DOHH2 (cell line): ENCODE measurements at regions not wholly inside any gene's neighbourhood (a gene's known extent, or its start where the extent isn't known, plus 50 kb on each side); places are given as distances from the start of the nearest gene placed in this dataset.

Experiments used
- EZH2phosphoT487 ChIP-seq: fragments of 200-600 bp; sonication (generic); IDR thresholded peaks from 2 replicates; pipeline ENCODE4 v1.6.1; 2017; ENCODE audit warnings: borderline replicate concordance, mild to moderate bottlenecking, antibody characterized with exemption, low read length, moderate library complexity, mixed read lengths
- TF ChIP-seq, protein P1 (sequence below): fragments of 200-600 bp; sonication (generic); IDR thresholded peaks from one replicate; pipeline ENCODE4 v1.5.1; 2014; ENCODE audit warnings: antibody characterized with exemption, mild to moderate bottlenecking, low read depth, low read length; ENCODE audit not compliant: poor library complexity, severe bottlenecking

DNA sequence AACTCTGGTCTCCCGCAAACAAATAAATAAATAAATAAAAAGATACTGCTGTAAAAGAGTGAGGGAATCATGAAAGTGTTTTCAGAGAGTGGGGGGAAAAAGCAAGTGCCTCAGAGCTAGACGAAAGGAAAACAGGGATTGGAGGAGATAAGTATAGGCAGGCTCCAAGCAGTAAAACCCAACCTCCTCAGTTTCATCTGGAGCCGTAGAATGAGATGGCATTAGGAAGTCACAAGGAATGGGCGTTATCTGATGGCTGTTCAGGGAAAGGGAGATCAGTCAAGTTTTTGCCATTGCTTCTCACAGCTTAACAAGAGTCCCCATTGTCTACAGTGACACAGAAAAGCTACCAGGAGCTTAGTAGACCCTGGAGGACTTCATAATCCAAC, 451.5 kb upstream of the PPP2R3A start:
- TF ChIP-seq, protein P1, sequence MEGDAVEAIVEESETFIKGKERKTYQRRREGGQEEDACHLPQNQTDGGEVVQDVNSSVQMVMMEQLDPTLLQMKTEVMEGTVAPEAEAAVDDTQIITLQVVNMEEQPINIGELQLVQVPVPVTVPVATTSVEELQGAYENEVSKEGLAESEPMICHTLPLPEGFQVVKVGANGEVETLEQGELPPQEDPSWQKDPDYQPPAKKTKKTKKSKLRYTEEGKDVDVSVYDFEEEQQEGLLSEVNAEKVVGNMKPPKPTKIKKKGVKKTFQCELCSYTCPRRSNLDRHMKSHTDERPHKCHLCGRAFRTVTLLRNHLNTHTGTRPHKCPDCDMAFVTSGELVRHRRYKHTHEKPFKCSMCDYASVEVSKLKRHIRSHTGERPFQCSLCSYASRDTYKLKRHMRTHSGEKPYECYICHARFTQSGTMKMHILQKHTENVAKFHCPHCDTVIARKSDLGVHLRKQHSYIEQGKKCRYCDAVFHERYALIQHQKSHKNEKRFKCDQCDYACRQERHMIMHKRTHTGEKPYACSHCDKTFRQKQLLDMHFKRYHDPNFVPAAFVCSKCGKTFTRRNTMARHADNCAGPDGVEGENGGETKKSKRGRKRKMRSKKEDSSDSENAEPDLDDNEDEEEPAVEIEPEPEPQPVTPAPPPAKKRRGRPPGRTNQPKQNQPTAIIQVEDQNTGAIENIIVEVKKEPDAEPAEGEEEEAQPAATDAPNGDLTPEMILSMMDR = no peak
- no peak for TF ChIP-seq EZH2phosphoT487
